Mucosa of stomach (tissue), 1 donor: ENCODE measurements at regions not wholly inside any gene's neighbourhood (a gene's known extent, or its start where the extent isn't known, plus 50 kb on each side); places are given as distances from the start of the nearest gene placed in this dataset.

Source experiments
- H3K27me3 ChIP-seq: one replicate; pipeline ENCODE4 v1.7.0; 2013; ENCODE audit warnings: mild to moderate bottlenecking, low read length; ENCODE audit not compliant: control insufficient read depth, insufficient read depth
- H3K36me3 ChIP-seq: one replicate; pipeline ENCODE4 v1.7.0; 2013; ENCODE audit warnings: low read length; ENCODE audit not compliant: control insufficient read depth, insufficient read depth
- H3K4me1 ChIP-seq: one replicate; pipeline ENCODE4 v1.7.0; 2013; ENCODE audit warnings: mild to moderate bottlenecking, low read length; ENCODE audit not compliant: control insufficient read depth, insufficient read depth
- H3K4me3 ChIP-seq: one replicate; pipeline ENCODE4 v1.7.0; 2013; ENCODE audit warnings: low read length
- H3K9ac ChIP-seq: one replicate; pipeline ENCODE4 v1.7.0; 2013; ENCODE audit warnings: mild to moderate bottlenecking, low read length, moderate library complexity
- H3K9me3 ChIP-seq: one replicate; pipeline ENCODE4 v1.7.0; 2013; ENCODE audit warnings: mild to moderate bottlenecking, low read length, moderate library complexity; ENCODE audit not compliant: control insufficient read depth
- donor health status: Pancreatic carcinoma.

GRCh38 chr20:63072991-63073737, 66.4 kb upstream of the BHLHE23 start:
- Histone ChIP-seq H3K4me1 (no peaks in the 10 kb centered on the region), H3K27me3 (peaks cover 33% of the 10 kb centered on the region), H3K36me3 (no peaks in the 10 kb centered on the region), H3K4me3 (no peak overlapping the region), H3K9ac (no peak overlapping the region), H3K9me3 (no peaks in the 10 kb centered on the region)

DNA sequence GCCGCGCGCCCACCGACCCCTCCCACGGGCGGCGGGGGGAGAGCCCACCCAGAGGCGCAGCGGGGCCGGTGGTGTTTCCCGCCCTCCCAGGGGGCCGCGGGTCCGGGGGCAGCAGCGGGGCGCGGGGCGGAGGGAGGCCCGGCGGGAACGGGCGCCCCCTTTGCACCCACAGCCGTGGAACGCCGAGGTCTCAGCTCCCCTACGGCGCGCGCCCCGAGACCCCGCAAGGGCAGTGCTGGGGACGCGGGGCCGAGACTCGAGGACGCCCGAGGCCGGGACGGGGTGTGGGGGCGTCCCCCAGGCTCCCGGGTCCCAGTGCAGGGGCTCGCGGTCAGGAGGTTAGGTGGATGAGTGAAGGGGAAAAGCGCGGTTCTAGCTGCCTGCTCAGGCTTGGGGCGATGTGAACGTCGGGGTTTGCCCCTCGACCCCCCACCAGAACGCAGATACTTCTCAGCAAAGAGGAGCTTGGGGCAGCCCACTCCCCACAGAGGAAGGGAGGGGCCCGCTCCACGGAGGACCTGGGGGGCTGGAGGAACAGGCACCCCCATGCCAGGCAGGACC, 65.5 kb upstream of the BHLHE23 start:
- no peaks in the 10 kb centered on the region for H3K36me3 ChIP-seq
- H3K4me1 ChIP-seq = no peaks in the 10 kb centered on the region
- no peak overlapping the region for H3K4me3 ChIP-seq
- H3K9ac ChIP-seq = no peak overlapping the region
- no peaks in the 10 kb centered on the region for H3K9me3 ChIP-seq
- H3K27me3 ChIP-seq = peaks cover 33% of the 10 kb centered on the region

DNA sequence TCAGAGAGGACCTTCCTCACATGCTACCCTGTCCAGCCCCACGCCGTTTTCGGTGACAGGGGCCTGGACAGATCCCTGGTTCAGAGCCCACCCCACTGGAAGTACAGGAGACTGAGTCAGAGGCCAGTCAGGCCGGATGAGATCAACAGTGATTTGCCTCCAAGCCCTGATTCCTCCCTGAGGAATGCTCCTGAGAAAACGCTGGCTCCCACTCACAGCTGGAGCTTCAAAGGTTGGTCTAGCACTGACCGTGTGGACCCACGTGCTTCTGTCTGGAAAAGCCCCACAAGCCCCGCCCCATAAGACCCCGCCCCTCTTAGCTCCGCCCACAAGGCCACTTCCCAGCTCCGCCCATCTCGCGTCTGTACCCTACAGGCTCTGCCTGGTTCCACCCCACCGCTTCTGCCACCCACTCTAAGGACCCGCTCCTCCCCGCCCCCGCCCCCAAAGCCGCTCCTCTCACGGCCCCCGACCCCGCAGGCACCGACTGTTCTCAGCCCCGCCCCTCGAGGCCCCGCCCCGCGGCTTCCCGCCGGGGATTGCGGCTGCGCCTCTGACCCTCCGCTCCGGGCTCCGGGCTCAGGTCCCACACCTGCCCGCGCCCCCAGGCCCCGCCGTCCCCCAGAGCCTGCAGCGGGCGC, 64.9 kb upstream of the BHLHE23 start:
- Histone ChIP-seq H3K36me3 (no peaks in the 10 kb centered on the region), H3K4me1 (no peaks in the 10 kb centered on the region), H3K4me3 (no peak overlapping the region), H3K27me3 (peaks cover 33% of the 10 kb centered on the region), H3K9me3 (no peaks in the 10 kb centered on the region), H3K9ac (no peak overlapping the region)

GRCh38 chr20:63070771-63071540, 64.2 kb upstream of the BHLHE23 start:
- H3K36me3 ChIP-seq = no peaks in the 10 kb centered on the region
- peaks cover 33% of the 10 kb centered on the region for H3K27me3 ChIP-seq
- no peak overlapping the region for H3K9ac ChIP-seq
- no peaks in the 10 kb centered on the region for H3K4me1 ChIP-seq
- H3K9me3 ChIP-seq = no peaks in the 10 kb centered on the region
- no peak overlapping the region for H3K4me3 ChIP-seq

DNA sequence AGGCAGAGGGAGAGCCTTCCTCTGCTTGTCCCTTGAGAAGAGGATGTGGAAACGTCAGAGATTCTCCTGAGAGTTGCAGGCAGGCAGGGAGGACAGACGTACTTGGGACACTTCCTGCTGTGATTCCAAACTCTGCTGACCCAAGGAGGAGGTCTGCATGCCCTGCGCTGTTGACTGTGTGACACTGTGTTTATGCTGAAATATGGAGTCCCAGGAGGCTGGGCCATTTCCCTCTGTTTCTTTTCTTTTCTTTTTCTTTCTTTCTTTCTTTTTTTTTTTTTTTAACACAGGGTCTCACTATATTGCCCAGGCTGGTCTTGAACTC, 63.5 kb upstream of the BHLHE23 start:
- Histone ChIP-seq H3K9ac (no peak overlapping the region), H3K4me1 (no peaks in the 10 kb centered on the region), H3K4me3 (no peak overlapping the region), H3K27me3 (peaks cover 33% of the 10 kb centered on the region), H3K9me3 (no peaks in the 10 kb centered on the region), H3K36me3 (no peaks in the 10 kb centered on the region)

DNA sequence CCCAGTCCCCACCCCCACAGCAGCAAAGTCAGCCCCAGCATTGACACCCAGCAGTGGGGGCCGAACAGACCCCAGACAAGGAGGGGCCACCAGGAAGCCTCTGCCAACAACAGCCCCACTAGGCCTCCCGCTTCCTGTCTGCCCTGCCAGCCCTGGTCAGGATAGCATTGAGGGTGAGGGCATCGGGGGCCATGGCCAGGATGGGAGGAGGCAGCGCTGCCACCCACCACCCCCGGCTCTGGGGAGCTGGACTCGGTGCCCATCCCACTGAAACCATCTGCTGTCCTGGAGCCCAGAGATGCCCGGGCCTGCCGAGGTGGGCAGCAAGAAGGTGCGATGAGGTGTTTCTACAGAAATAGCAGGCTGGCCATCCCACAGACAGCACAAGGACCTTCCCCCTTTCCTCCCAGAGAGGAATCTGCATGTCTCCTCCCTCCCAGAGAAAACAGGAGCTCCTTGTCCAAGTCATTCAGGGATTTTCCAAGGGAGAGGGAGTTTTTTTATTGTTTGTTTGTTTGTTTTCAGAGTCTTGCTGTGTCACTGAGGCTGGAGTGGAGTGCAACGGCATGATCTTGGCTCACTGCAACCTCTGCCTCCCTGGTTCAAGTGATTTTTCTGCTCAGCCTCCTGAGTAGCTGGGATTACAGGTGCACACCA, 62.1 kb upstream of the BHLHE23 start:
- H3K9ac ChIP-seq = no peak overlapping the region
- peaks cover 36% of the 10 kb centered on the region for H3K27me3 ChIP-seq
- no peaks in the 10 kb centered on the region for H3K9me3 ChIP-seq
- no peaks in the 10 kb centered on the region for H3K36me3 ChIP-seq
- H3K4me1 ChIP-seq = no peaks in the 10 kb centered on the region
- H3K4me3 ChIP-seq = no peak overlapping the region

GRCh38 chr20:63067721-63068560, 61.2 kb upstream of the BHLHE23 start:
- H3K4me3 ChIP-seq = no peak overlapping the region
- H3K9me3 ChIP-seq = no peaks in the 10 kb centered on the region
- no peaks in the 10 kb centered on the region for H3K4me1 ChIP-seq
- no peak overlapping the region for H3K9ac ChIP-seq
- H3K27me3 ChIP-seq = peaks cover 29% of the 10 kb centered on the region
- no peaks in the 10 kb centered on the region for H3K36me3 ChIP-seq

DNA sequence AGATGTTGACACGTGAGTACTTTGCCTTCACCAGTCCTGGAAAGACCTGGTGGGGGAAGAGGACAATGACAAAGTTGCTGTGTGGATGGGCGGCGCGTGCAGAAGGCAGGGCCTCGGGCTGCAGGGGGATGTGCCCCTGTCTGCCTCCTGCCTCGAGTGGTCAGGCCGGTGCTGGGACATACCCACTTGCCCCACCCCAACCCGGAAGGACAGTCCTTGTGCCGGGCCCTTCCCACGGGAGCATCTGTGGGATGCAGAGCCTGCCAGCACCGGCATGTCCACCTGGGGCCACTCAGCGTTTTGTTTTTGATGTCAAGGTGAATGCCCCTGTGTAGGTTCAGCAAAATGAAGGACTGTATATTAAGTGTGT, 60.5 kb upstream of the BHLHE23 start:
- Histone ChIP-seq H3K36me3 (no peaks in the 10 kb centered on the region), H3K9ac (no peak overlapping the region), H3K27me3 (peaks cover 24% of the 10 kb centered on the region), H3K9me3 (no peaks in the 10 kb centered on the region), H3K4me1 (no peaks in the 10 kb centered on the region), H3K4me3 (no peak overlapping the region)

DNA sequence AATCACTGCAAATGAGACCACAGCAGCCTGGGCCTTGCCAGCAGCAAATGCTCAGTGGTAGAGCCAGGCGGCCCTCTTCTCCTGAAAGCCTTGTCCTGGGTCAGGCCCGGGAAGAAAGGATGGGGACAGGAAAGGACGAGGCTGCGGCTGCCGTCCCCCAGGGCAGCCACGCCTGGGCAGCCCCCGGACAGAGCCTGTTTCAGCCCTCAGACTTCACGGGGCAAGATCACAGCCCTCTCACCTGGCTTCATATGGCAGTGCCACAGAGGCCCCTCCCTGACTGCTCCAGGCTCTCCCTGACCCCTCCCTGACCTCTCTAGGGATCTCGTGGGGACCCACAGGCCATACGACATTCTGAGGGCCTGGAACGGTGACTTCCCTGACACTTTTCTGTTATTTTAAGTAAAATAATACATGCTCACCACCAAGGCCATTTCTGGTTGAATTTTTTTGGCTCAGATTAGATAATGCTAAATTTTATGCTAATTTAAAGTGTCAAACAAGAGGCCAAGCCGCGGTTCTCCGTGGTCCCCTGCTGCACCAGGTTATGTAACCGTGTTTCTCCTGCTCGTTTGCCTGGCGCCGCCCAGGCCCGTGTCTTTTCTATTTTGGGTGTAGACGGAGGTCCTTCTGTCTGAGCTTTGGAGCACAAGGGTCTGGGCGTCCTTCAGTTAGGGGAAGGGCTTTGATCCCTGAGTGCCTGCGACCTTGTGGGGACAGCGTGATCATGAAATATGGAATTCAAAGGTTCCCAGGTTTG, 59.9 kb upstream of the BHLHE23 start:
- Histone ChIP-seq H3K27me3 (peaks cover 24% of the 10 kb centered on the region), H3K9me3 (no peaks in the 10 kb centered on the region), H3K4me3 (no peak overlapping the region), H3K4me1 (no peaks in the 10 kb centered on the region), H3K9ac (no peak overlapping the region), H3K36me3 (no peaks in the 10 kb centered on the region)

DNA sequence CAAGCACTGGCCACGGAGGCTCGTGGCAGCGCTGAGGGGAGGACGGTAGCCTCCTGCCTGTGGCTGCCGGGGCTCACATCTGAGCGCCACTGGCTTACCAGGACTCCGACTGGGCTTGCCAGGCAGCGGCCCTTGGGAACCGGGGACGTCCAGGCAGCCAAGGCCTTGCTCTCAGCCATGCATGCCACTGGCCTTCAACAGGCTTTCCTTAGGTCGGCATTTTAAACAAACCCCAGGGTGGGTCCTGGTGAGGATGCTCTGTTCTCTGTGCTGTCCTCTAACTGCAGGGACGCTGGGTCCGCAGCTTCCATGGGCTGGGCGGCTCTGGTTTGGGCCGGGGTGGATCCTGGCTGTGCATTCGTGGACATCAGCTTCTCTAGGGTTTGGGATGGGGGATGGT, 59.1 kb upstream of the BHLHE23 start:
- H3K4me1 ChIP-seq = no peaks in the 10 kb centered on the region
- no peaks in the 10 kb centered on the region for H3K36me3 ChIP-seq
- H3K9me3 ChIP-seq = no peaks in the 10 kb centered on the region
- H3K9ac ChIP-seq = no peak overlapping the region
- peaks cover 16% of the 10 kb centered on the region for H3K27me3 ChIP-seq
- H3K4me3 ChIP-seq = no peak overlapping the region
